GM18519 (cell line): ENCODE measurements at regions not wholly inside any gene's neighbourhood (a gene's known extent, or its start where the extent isn't known, plus 50 kb on each side); places are given as distances from the start of the nearest gene placed in this dataset.

Source experiments
- ATAC-seq: cut with Tn5 transposase; IDR thresholded peaks from one replicate; pipeline ENCODE4 v1.9.1; 2021; ENCODE audit warnings: mild to moderate bottlenecking, moderate library complexity; ENCODE audit not compliant: unreplicated experiment, low FRiP score

DNA sequence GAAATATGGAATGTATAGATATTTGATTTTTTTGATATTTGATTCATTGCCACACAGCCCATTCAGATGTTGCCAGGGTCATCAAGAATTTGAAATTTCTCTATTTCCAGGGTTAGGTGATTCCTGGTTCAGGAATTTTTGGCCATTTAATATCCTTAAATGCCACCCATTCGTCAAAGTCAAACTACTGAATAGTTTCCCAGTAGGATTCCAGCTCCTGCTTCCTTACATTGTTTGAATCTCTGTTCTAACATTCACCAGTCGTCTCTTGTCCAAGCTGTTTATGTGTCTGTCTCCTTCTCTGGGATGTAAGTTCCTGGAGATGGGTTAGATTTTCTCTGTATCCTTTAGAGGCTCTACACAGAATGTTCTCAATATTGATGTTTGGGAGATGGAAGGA lies 124.9 kb upstream of the TLE3 start:
- ATAC-seq, result no peak

GRCh38 chr15:70220490-70221096 lies 122.9 kb upstream of the TLE3 start:
- no peak for ATAC-seq

DNA sequence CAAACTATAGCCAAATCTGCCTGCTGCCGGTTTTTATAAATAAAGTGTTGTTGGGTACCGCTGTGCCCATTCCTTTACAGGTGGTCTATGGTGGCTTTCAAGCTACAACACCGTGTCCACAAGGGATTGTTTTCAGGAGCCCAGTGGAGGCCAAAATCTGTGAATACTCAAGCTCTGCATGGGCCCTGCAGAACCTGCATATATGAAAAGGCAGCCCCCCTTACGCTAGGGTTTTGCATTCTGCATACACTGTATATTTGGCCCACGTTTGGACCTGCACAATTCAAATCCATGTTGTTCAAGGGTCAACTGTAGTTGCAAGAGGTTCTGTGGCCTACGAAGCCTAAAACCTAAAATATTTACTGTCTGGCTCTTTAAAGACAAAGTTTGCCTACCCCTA lies 122.2 kb upstream of the TLE3 start:
- ATAC-seq, result no peak

- ATAC-seq, result no peak
Measured at GRCh38 chr15:70219256-70219895, 121.7 kb upstream of the TLE3 start.

DNA sequence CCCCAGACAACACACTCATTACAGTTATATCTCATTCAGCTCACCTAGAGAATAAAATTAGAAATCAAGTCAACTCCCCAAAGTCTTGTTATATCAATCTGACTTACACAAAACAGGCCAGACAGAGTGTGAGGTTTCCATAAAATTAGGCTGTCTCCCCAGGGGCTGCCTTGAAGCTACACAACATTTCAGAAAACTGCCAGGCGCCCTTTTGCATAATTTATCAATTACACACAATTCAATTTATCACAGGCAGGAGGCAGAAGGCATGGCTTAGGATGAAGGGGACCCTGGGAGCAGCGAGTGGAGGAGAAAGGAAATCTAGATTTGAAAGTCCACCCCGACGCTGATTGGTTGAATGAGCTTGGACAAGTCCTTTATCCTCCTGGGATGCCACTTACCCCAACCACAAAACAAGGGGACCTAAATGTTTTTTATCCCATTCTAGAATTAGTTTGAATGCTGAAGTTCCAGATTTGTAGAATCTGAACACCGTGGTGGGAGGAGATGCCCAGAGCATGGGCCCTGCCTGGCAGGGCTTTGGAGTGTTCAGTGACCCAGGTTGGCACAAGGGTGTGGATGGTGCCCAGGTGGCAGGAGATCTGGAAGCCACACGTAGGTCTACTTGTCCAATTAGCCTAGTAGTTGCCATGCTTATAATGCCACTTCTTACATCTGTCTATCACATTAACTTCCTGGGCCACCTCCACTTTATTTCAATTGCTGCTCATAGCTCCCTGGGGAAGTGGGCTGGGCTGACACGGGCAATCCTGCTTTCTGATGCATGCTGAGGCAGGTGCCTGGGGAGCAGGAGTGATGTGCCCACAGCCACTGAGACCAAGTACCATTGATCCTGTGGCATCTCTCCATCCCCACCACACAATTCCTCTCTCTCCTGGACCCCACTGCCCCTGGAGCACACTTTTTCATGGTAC lies 119.8 kb upstream of the TLE3 start:
- no peak for ATAC-seq

GRCh38 chr15:70215951-70216350 lies 118.2 kb upstream of the TLE3 start:
- no peak for ATAC-seq

DNA sequence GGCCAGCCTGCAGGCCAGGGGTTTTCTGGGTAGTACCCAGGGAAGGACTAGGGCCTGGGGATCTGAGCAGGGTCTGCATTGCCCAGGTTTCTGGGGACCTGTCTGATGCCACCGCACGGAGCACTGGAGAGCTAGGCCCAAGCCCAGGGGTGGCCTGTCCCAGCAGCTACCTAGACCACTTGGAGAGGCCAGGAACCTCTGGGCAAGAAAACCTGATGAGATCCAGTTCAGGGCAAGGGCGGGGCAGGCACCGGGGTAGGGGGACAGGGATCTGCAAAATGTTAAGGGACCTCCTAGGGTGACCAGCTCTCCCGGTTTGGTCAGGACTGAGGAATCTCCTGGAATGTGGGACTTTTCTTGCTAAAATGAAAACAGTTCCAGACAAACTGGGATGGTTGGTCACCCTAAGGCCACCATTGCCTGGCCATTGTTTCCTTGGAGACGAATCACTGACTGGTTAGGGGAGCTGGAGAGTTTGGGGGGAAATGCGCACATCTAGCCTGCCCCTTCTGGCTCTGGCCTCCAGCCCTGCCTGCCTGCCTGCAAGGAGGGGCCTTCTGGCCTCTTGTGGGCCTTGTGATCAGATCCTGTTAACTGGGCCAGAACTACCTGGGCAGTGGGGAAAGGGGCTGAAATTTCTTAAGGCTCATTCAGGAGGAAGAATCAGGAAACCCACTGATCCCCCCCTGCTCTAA lies 117.4 kb upstream of the TLE3 start:
- no peak for ATAC-seq

GRCh38 chr15:70214276-70214675 lies 116.6 kb upstream of the TLE3 start:
- no peak for ATAC-seq

- no peak for ATAC-seq
Measured at GRCh38 chr15:70213794-70214193, 116.1 kb upstream of the TLE3 start.

DNA sequence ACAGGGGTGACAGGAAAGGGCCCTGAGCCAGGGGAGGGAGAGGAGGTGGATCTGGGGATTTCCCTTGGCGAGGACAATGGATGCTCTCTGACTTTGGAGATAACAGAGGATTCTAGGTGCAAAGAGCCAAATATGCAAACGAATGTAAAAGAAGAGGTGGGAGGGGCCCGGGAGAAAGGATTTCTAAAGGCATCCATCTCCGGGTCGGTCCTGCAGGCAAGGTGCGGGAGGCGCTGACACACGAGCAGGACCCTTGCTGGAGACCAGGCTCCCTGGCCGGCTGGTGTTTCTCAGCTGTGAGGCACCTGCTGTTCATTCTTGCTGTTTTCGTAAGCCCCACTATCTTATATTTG lies 115.2 kb upstream of the TLE3 start:
- no peak for ATAC-seq

DNA sequence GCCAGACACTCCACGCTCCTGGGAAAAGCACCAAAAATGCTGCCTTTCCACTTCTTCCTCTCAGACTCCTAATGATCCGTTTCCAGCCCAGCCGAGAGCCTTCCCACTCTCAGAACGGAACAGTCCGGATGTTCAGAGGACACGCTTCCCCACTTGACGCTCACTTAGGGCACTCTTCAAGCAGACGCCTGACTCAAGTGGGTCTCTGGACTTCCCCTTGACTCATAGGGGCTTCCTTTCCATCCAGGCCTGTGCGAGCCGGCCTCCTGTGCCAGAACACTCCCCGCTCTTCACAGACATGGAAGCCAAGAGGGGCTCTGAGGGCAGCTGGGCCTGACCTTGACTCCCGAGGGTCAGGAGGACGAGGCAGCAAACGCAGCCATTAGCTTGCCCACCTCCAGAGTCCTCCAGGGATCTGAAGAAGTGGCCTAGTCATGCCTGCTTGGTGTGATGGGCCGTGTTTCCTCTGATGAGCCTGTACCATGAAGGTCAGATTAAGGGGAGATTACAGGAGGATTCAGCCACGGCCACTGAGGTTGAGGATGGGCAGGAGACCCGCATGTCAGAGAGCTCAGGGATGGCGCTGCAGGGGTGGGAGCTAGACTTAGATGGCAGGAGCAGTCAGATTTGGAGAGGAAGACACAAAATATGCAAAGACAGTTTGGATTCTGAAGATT lies 114.7 kb upstream of the TLE3 start:
- no peak for ATAC-seq

DNA sequence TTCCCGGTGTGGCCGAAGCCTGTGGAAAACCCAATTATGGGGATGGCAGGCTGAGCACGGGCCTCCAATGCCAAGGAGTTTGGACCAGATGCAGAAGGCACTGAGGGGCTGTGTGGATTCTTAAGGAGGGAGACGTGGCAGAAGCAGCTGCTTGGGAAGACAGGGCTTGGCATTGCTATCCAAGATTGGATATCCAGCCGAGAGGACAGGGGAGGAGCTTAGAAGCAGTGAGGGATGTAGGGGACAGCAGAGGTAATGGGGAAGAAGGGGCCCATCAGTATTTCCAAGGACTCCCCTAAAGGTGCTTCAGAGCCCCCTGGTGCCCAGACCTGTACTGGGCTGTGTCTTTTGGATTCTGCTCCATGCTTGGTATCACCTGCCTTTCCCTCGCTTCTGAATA lies 112.8 kb upstream of the TLE3 start:
- ATAC-seq, result no peak

- ATAC-seq, result no peak
Measured at GRCh38 chr15:70210076-70210475, 112.4 kb upstream of the TLE3 start.

GRCh38 chr15:70209499-70209898 lies 111.8 kb upstream of the TLE3 start:
- ATAC-seq, result no peak

DNA sequence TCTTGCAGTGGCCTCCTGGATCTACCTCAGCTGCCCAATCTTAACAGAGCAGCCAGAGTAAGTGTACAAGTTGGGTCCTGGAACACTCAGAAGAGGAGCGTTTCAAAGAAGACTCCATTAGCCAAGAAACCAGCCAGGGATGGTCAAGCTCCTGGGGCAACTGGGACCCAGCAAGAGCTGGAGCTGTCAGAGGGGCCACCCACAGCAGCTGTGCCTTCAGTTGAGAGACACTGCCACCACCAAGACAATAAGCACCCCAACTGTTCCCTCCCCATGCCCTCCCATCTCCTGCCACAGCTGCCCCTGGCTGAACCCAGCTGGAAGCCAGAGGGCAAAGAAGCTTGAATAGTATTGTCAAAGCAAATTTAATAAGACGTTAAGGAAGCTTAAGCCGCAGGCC lies 110.6 kb upstream of the TLE3 start:
- ATAC-seq, result no peak

- ATAC-seq, result no peak
Measured at GRCh38 chr15:70206668-70207067, 109.0 kb upstream of the TLE3 start.

GRCh38 chr15:70204652-70205051 lies 106.9 kb upstream of the TLE3 start:
- no peak for ATAC-seq

GRCh38 chr15:70203981-70204560 lies 106.4 kb upstream of the TLE3 start:
- ATAC-seq, result no peak

GRCh38 chr15:70202756-70203155 lies 105.0 kb upstream of the TLE3 start:
- ATAC-seq, result no peak

- no peak for ATAC-seq
Measured at GRCh38 chr15:70201425-70201775, 103.7 kb upstream of the TLE3 start.
